A673 (cell line): ENCODE measurements at regions not wholly inside any gene's neighbourhood (a gene's known extent, or its start where the extent isn't known, plus 50 kb on each side); places are given as distances from the start of the nearest gene placed in this dataset.

Experiments
- BruUV-seq: library from RNA; stranded (reverse); fragments of 400-500 nt; replicated peaks from 2 replicates; lab custom pipeline; 2021; lab: Mats Ljungman, UMichigan
- CTCF ChIA-PET: fragments of 300-600 bp; sonication (Branson Sonifier 250); formaldehyde crosslinking; loops from one replicate; lab custom pipeline; 2022; ENCODE audit warnings: antibody characterized with exemption; lab: Charles Lee
- POLR2A ChIA-PET: fragments of 300-600 bp; sonication (Branson Sonifier 250); formaldehyde crosslinking; loops from one replicate; lab custom pipeline; 2022; ENCODE audit warnings: antibody characterized with exemption; ENCODE audit not compliant: low non-redundant PET; lab: Charles Lee
- DNase-seq: peaks from one replicate; pipeline ENCODE4 v3.0.0-alpha.2; 2015; ENCODE audit warnings: low spot score
- H3K27ac ChIP-seq: fragments of 200-600 bp; sonication (generic); 2 replicates; pipeline ENCODE4 v1.5.1; 2016; ENCODE audit warnings: mixed run types, low read depth, mild to moderate bottlenecking, mixed read lengths, antibody characterized with exemption, low read length; ENCODE audit not compliant: poor library complexity, severe bottlenecking
- H3K27me3 ChIP-seq: fragments of 200-600 bp; sonication (generic); replicated peaks from 2 replicates; pipeline ENCODE4 v1.6.1; 2017; ENCODE audit warnings: mixed run types, low read depth, mild to moderate bottlenecking, mixed read lengths, antibody characterized with exemption, low read length; ENCODE audit not compliant: insufficient read depth, poor library complexity
- H3K36me3 ChIP-seq: fragments of 200-600 bp; sonication (generic); 2 replicates; pipeline ENCODE4 v1.6.1; 2016; ENCODE audit warnings: mixed run types, mild to moderate bottlenecking, mixed read lengths, antibody characterized with exemption, low read length; ENCODE audit not compliant: insufficient read depth, poor library complexity, severe bottlenecking
- H3K4me1 ChIP-seq: fragments of 200-600 bp; sonication (generic); 2 replicates; pipeline ENCODE4 v1.6.1; 2017; ENCODE audit warnings: mixed run types, mild to moderate bottlenecking, mixed read lengths, antibody characterized with exemption, low read length; ENCODE audit not compliant: insufficient read depth, poor library complexity, severe bottlenecking
- H3K4me3 ChIP-seq: fragments of 200-600 bp; sonication (generic); 2 replicates; pipeline ENCODE4 v1.5.1; 2016; ENCODE audit warnings: low read depth, mixed run types, mild to moderate bottlenecking, mixed read lengths, low read length; ENCODE audit not compliant: poor library complexity, severe bottlenecking
- H3K9me3 ChIP-seq: fragments of 200-600 bp; sonication (generic); 2 replicates; pipeline ENCODE4 v1.6.1; 2016; ENCODE audit warnings: mixed run types, low read depth, mild to moderate bottlenecking, mixed read lengths, antibody characterized with exemption, low read length; ENCODE audit not compliant: poor library complexity, severe bottlenecking
- CTCF ChIP-seq: fragments of 300-800, 200-600 bp; sonication (generic); conservative IDR thresholded peaks from 2 replicates; pipeline ENCODE4 v1.5.1; 2017; ENCODE audit warnings: low read depth, mild to moderate bottlenecking, antibody characterized with exemption, low read length, moderate library complexity, mixed read lengths
- EZH2 ChIP-seq: fragments of 200-600 bp; sonication (generic); IDR thresholded peaks from 2 replicates; pipeline ENCODE4 v1.6.1; 2017; ENCODE audit warnings: borderline replicate concordance, low read depth, mild to moderate bottlenecking, mixed read lengths, antibody characterized with exemption, low read length; ENCODE audit not compliant: poor library complexity, severe bottlenecking
- intact Hi-C: fragments of 100-400 bp; cut with micrococcal nuclease; formaldehyde crosslinking; loops from one replicate; pipeline ENCODE4 v1.10.0; 2022; ENCODE audit not compliant: unreplicated experiment

- BruUV-seq = no TSS peak
- ChIA-PET POLR2A (no interaction called here), CTCF (interaction anchor here (0.6 kb wide), 1 partner anchor 626 kb away, joined by 3 read pairs; no protein-coding TSS in a partner anchor)
- intact Hi-C loops = no loop called here
- TF ChIP-seq EZH2 = no peak
- Histone ChIP-seq H3K36me3 (no peaks in the 10 kb centered on the region), H3K4me1 (peaks cover 11% of the 10 kb centered on the region), H3K9me3 (no peaks in the 10 kb centered on the region), H3K27ac (no peak overlapping the region), H3K27me3 (no peaks in the 10 kb centered on the region), H3K4me3 (no peak overlapping the region)
- DNase-seq = no peak
Observed at GRCh38 chr18:61948846-61949438, 56.1 kb upstream of the RNF152 start.

- ChIA-PET POLR2A (no interaction called here), CTCF (no interaction called here)
- TF ChIP-seq CTCF (no peak), EZH2 (no peak)
- Histone ChIP-seq H3K27me3 (no peaks in the 10 kb centered on the region), H3K9me3 (no peaks in the 10 kb centered on the region), H3K4me1 (peaks cover 11% of the 10 kb centered on the region), H3K27ac (no peak overlapping the region), H3K4me3 (no peak overlapping the region), H3K36me3 (no peaks in the 10 kb centered on the region)
- no peak for DNase-seq
- intact Hi-C loops = no loop called here
- no TSS peak for BruUV-seq
Observed at GRCh38 chr18:61948281-61948741, 55.5 kb upstream of the RNF152 start.

DNA sequence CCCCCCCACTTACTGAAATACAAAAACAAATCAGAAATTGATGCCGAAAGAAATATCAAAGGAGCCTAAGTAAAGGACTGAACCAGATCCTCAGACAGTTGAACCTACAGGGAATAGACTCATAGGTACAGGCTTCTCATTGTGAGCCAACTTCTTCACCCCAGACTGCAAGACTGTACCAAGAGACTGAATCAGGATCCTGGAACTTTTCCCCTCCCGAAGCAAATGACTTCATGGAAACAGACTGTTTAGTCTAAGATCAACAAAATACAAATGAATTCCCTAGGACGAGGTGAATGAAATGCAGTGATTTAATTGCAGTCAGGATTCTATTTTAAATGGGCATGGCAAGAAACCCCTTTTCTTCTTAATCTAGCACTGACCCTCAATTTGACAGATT lies 53.6 kb upstream of the RNF152 start:
- no TSS peak for BruUV-seq
- Histone ChIP-seq H3K36me3 (no peaks in the 10 kb centered on the region), H3K4me1 (peaks cover 6% of the 10 kb centered on the region), H3K27me3 (no peaks in the 10 kb centered on the region), H3K4me3 (no peak overlapping the region), H3K27ac (no peak overlapping the region), H3K9me3 (no peaks in the 10 kb centered on the region)
- intact Hi-C loops = no loop called here
- ChIA-PET POLR2A (no interaction called here), CTCF (no interaction called here)
- TF ChIP-seq CTCF (no peak), EZH2 (no peak)
- DNase-seq = no peak

GRCh38 chr18:61943175-61943964 lies 50.6 kb upstream of the RNF152 start:
- Histone ChIP-seq H3K4me3 (no peak overlapping the region), H3K27ac (no peak overlapping the region), H3K27me3 (no peaks in the 10 kb centered on the region), H3K36me3 (no peaks in the 10 kb centered on the region), H3K4me1 (peaks cover 6% of the 10 kb centered on the region), H3K9me3 (no peaks in the 10 kb centered on the region)
- no peak for DNase-seq
- no TSS peak for BruUV-seq
- intact Hi-C loops = no loop called here
- TF ChIP-seq CTCF (no peak), EZH2 (no peak)
- POLR2A ChIA-PET = no interaction called here
- CTCF ChIA-PET = no interaction called here
